Thyroid gland (tissue), 4 donors: ENCODE measurements at regions not wholly inside any gene's neighbourhood (a gene's known extent, or its start where the extent isn't known, plus 50 kb on each side); places are given as distances from the start of the nearest gene placed in this dataset.

ENCODE experiments used
- CTCF ChIP-seq, 6 experiments: fragments of 200-600 bp in 3 of 6; fragments of 450-650 bp in 3 of 6; sonication (generic) in 3 of 6; IDR thresholded peaks; one replicate each; pipeline ENCODE4 v1.5.1; 2016 to 2019; ENCODE audit warnings: antibody characterized with exemption in 6 of 6, mild to moderate bottlenecking in 2 of 6, inconsistent platforms in 1 of 6, moderate library complexity in 1 of 6
- POLR2A ChIP-seq, 2 donors: fragments of 450-650 bp; IDR thresholded peaks; one replicate each; pipeline ENCODE4 v1.6.1; 2017; ENCODE audit warnings: antibody characterized with exemption in 2 of 2, mild to moderate bottlenecking in 2 of 2, moderate library complexity in 1 of 2

- no peak for TF ChIP-seq POLR2A (IDR thresholded peaks at IDR 0.05)
- TF ChIP-seq CTCF (IDR thresholded peaks at IDR 0.05) = no peak
Observed at GRCh38 chr2:204021290-204022081, 84.9 kb downstream of the ICOS start.
